ENCODE measurements at regions not wholly inside any gene's neighbourhood (a gene's known extent, or its start where the extent isn't known, plus 50 kb on each side); places are given as distances from the start of the nearest gene placed in this dataset.

DNA sequence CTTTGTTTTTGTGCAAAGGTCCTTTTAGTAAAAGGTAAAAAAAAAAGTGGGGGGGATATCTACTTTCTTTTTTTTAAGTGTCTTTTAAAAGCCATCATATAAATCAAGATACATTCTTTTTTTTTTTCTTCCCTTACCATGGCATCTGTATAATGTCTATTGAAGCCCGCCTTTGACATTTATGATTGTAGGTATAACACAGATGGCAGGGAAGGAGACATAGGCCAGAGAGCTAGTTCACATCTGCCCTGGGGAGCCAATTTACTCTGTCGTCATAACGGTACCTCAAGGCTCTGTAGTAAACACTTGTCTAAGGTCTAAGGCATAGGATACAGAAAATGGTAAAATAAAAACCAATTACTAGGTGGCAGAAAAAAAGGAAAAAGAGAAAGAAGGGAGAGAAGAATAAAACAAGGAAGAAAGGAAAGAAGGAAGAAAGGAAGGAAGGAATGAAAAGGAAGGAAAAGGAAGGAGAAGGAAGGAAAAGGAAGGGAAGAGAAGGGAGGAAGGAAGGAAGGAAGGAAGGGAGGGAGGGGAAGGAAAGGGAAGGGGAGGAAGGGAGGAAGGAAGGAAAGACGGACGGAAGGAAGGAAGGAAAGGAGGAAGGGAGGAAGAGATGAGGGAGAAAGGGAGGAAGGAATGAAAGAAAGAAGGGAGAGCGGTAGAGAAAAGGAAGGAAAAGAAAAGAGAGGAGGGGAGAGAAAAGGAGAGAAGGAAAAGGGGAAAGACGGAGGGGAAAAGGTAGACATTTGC lies 343.5 kb downstream of the RBM43 start:
- H2BK12ac ChIP-seq (ENCODE audit: insufficient read length, low read depth, low read length), result no peak overlapping the region
- no peak overlapping the region for H2AFZ ChIP-seq (ENCODE audit: low read length)
- no peaks in the 10 kb centered on the region for H3K79me2 ChIP-seq (ENCODE audit: insufficient read depth, low read length)
- no peak overlapping the region for H3K4ac ChIP-seq (ENCODE audit: low read depth, low read length)
- H3K27me3 ChIP-seq (ENCODE audit: insufficient read depth, low read length), result no peaks in the 10 kb centered on the region
- H3T11ph ChIP-seq (ENCODE audit: low read length), result no peak overlapping the region
- no peak overlapping the region for H3K4me2 ChIP-seq (ENCODE audit: insufficient read depth, insufficient read length, low read length)
- H3K4me1 ChIP-seq (ENCODE audit: insufficient read depth, low read length), result no peaks in the 10 kb centered on the region
- no peak overlapping the region for H4K8ac ChIP-seq (replicated peaks; ENCODE audit: insufficient read length, low read depth, low read length)
- H4K5ac ChIP-seq (ENCODE audit: insufficient read length, low read depth, low read length), result no peak overlapping the region
- H3K18ac ChIP-seq (ENCODE audit: insufficient read length, low read depth, low read length), result no peak overlapping the region
- H3K79me1 ChIP-seq (ENCODE audit: insufficient read depth, low read depth, low read length, poor library complexity, severe bottlenecking), result no peaks in the 10 kb centered on the region
- no peaks in the 10 kb centered on the region; a peak in 1 of 5 replicates for H3K9me3 Mint-ChIP-seq
- H3K9me3 ChIP-seq (ENCODE audit: control insufficient read depth, low read depth, low read length), result no peaks in the 10 kb centered on the region
- no peak overlapping the region for H2AK5ac ChIP-seq (ENCODE audit: insufficient read length, low read length)
- no peak overlapping the region for H3K14ac ChIP-seq (ENCODE audit: insufficient read depth, low read length)
- 99% methylated on average over 3 of the region's 7 CpGs for WGBS (ENCODE audit: extremely low coverage, insufficient read length, low lambda C conversion rate)
- no peaks in the 10 kb centered on the region for H3K27me3 Mint-ChIP-seq (ENCODE audit: low read depth)
- H2BK120ac ChIP-seq (ENCODE audit: low read depth, low read length, poor library complexity, severe bottlenecking), result no peak overlapping the region
- H3K36me3 Mint-ChIP-seq (ENCODE audit: insufficient read depth in 1 of 3, low read depth in 3 of 3), result no peaks in the 10 kb centered on the region
- no peak overlapping the region for H2BK20ac ChIP-seq (ENCODE audit: low read depth, low read length, poor library complexity, severe bottlenecking)
- no peak overlapping the region for H2BK15ac ChIP-seq (ENCODE audit: low read depth, low read length)
- H3K56ac ChIP-seq (ENCODE audit: insufficient read length, low read depth, low read length), result no peak overlapping the region
- peak overlapping the region in 1 of 3 experiments; percentile 54; a peak in 1 of 7 replicates for H3K27ac Mint-ChIP-seq
- no peaks in the 10 kb centered on the region for H3K4me1 Mint-ChIP-seq
- no peak overlapping the region for H3K4me3 Mint-ChIP-seq
- no peak overlapping the region for H3K9ac ChIP-seq (ENCODE audit: extremely low read depth, insufficient read length, low read length)
- H3K23me2 ChIP-seq (ENCODE audit: insufficient read length, low read depth, low read length, poor library complexity, severe bottlenecking), result no peaks in the 10 kb centered on the region
- H2BK5ac ChIP-seq (ENCODE audit: insufficient read length, low read length), result no peak overlapping the region
- no peak overlapping the region for H3K27ac ChIP-seq (ENCODE audit: insufficient read length, low read depth, low read length)
- TF ChIP-seq, protein P1, sequence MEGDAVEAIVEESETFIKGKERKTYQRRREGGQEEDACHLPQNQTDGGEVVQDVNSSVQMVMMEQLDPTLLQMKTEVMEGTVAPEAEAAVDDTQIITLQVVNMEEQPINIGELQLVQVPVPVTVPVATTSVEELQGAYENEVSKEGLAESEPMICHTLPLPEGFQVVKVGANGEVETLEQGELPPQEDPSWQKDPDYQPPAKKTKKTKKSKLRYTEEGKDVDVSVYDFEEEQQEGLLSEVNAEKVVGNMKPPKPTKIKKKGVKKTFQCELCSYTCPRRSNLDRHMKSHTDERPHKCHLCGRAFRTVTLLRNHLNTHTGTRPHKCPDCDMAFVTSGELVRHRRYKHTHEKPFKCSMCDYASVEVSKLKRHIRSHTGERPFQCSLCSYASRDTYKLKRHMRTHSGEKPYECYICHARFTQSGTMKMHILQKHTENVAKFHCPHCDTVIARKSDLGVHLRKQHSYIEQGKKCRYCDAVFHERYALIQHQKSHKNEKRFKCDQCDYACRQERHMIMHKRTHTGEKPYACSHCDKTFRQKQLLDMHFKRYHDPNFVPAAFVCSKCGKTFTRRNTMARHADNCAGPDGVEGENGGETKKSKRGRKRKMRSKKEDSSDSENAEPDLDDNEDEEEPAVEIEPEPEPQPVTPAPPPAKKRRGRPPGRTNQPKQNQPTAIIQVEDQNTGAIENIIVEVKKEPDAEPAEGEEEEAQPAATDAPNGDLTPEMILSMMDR (conservative IDR thresholded peaks at IDR 0.05), result no peak
- no peaks in the 10 kb centered on the region for H4K20me1 ChIP-seq (ENCODE audit: control insufficient read depth, insufficient read depth, insufficient read length)
- no peak for DNase-seq
- no peak overlapping the region for H4K91ac ChIP-seq (ENCODE audit: insufficient read length, low read depth, low read length)
- H3K23ac ChIP-seq (ENCODE audit: insufficient read length, low read depth, low read length), result no peak overlapping the region

All from H9 (cell line).